Nucleus accumbens (tissue), 56 donors: ENCODE measurements at regions not wholly inside any gene's neighbourhood (a gene's known extent, or its start where the extent isn't known, plus 50 kb on each side); places are given as distances from the start of the nearest gene placed in this dataset.

ENCODE experiments used
- DNase-seq, 56 donors: peaks; one replicate each; lab custom pipeline; 2025; lab: John Stamatoyannopoulos, UW

- no peak for DNase-seq
Observed at GRCh38 chr5:179431221-179431824, 86.1 kb upstream of the ADAMTS2 start.

GRCh38 chr5:179430193-179431175 is 85.2 kb upstream of the ADAMTS2 start:
- DNase-seq, result no peak

- DNase-seq, result no peak
Observed at GRCh38 chr5:179427676-179428056, 82.4 kb upstream of the ADAMTS2 start.

GRCh38 chr5:179427032-179427675 is 81.9 kb upstream of the ADAMTS2 start:
- no peak for DNase-seq

- DNase-seq, result no peak
Observed at GRCh38 chr5:179422908-179423481, 77.7 kb upstream of the ADAMTS2 start.

- no peak for DNase-seq
Observed at GRCh38 chr5:179422213-179422855, 77.1 kb upstream of the ADAMTS2 start.

GRCh38 chr5:179421144-179421901 is 76.1 kb upstream of the ADAMTS2 start:
- no peak for DNase-seq

GRCh38 chr5:179420476-179420875 is 75.2 kb upstream of the ADAMTS2 start:
- DNase-seq, result no peak

- DNase-seq, result no peak
Observed at GRCh38 chr5:179418972-179419371, 73.7 kb upstream of the ADAMTS2 start.

GRCh38 chr5:179417696-179418095 is 72.4 kb upstream of the ADAMTS2 start:
- no peak for DNase-seq

- DNase-seq, result no peak
Observed at GRCh38 chr5:179417016-179417415, 71.8 kb upstream of the ADAMTS2 start.

GRCh38 chr5:179416114-179416822 is 71.0 kb upstream of the ADAMTS2 start:
- DNase-seq, result no peak

GRCh38 chr5:179415291-179416060 is 70.2 kb upstream of the ADAMTS2 start:
- DNase-seq, result no peak

- DNase-seq, result no peak
Observed at GRCh38 chr5:179414459-179415261, 69.4 kb upstream of the ADAMTS2 start.

GRCh38 chr5:179413711-179414458 is 68.6 kb upstream of the ADAMTS2 start:
- no peak for DNase-seq

- DNase-seq, result no peak
Observed at GRCh38 chr5:179413086-179413690, 67.9 kb upstream of the ADAMTS2 start.
